ENCODE measurements at regions not wholly inside any gene's neighbourhood (a gene's known extent, or its start where the extent isn't known, plus 50 kb on each side); places are given as distances from the start of the nearest gene placed in this dataset.

- peaks cover 0 to 5% (median 0%) of the 10 kb centered on the region in 12 donors for H3K4me1 ChIP-seq
- no peaks in the 10 kb centered on the region for H3K9me3 ChIP-seq
- no peaks in the 10 kb centered on the region for H3K36me3 ChIP-seq
- no peaks in the 10 kb centered on the region for H3K27me3 ChIP-seq
- WGBS, 4 donors: 52 to 71% (median 66%) methylated on average over 1 of the region's 1 CpG
- TF ChIP-seq CTCF (IDR thresholded peaks at IDR 0.05) (no peak), POLR2A (IDR thresholded peaks at IDR 0.05) (no peak)
- H3K27ac ChIP-seq: no peak overlapping the region
- DNase-seq (no peak), ATAC-seq (no peak)
- intact Hi-C loops (cut with DNase I): no loop called here
- no peak overlapping the region for H3K4me3 ChIP-seq
Observed at GRCh38 chr11:104633226-104633625, 265.0 kb downstream of the CASP12 start.

GRCh38 chr11:104630352-104630751 is 267.9 kb downstream of the CASP12 start:
- ATAC-seq: no peak
- intact Hi-C loops (cut with DNase I): no loop called here
- Histone ChIP-seq H3K4me1 (peaks cover 0 to 5% (median 0%) of the 10 kb centered on the region in 12 donors), H3K36me3 (no peaks in the 10 kb centered on the region), H3K4me3 (no peak overlapping the region), H3K27ac (no peak overlapping the region), H3K27me3 (no peaks in the 10 kb centered on the region), H3K9me3 (no peaks in the 10 kb centered on the region)
- TF ChIP-seq CTCF (IDR thresholded peaks at IDR 0.05) (no peak), POLR2A (IDR thresholded peaks at IDR 0.05) (no peak)
- WGBS, 4 donors: 75 to 84% (median 76%) methylated on average over 2 of the region's 2 CpGs
- DNase-seq: no peak

GRCh38 chr11:104625246-104625645 is 273.0 kb downstream of the CASP12 start:
- Histone ChIP-seq H3K27ac (no peak overlapping the region), H3K4me3 (no peak overlapping the region), H3K9me3 (no peaks in the 10 kb centered on the region), H3K4me1 (peaks cover 0 to 10% (median 0%) of the 10 kb centered on the region in 12 donors), H3K27me3 (no peaks in the 10 kb centered on the region), H3K36me3 (no peaks in the 10 kb centered on the region)
- DNase-seq (no peak), ATAC-seq (peak in 2 of 4 donors; percentile 39 to 62)
- WGBS, 4 donors: 21 to 33% (median 29%) methylated on average over 2 of the region's 2 CpGs
- intact Hi-C loops (cut with DNase I): no loop called here
- no peak for TF ChIP-seq CTCF (IDR thresholded peaks at IDR 0.05)
- no peak for TF ChIP-seq POLR2A (IDR thresholded peaks at IDR 0.05)

GRCh38 chr11:104624021-104624420 is 274.2 kb downstream of the CASP12 start:
- DNase-seq (no peak), ATAC-seq (no peak)
- TF ChIP-seq POLR2A (IDR thresholded peaks at IDR 0.05) (no peak), CTCF (IDR thresholded peaks at IDR 0.05) (no peak)
- no peak overlapping the region for H3K4me3 ChIP-seq
- peaks cover 0 to 18% (median 0%) of the 10 kb centered on the region in 12 donors for H3K4me1 ChIP-seq
- no peaks in the 10 kb centered on the region for H3K27me3 ChIP-seq
- no peak overlapping the region for H3K27ac ChIP-seq
- no peaks in the 10 kb centered on the region for H3K9me3 ChIP-seq
- H3K36me3 ChIP-seq: no peaks in the 10 kb centered on the region
- intact Hi-C loops (cut with DNase I): no loop called here
